HCT116 (cell line): ENCODE measurements at regions not wholly inside any gene's neighbourhood (a gene's known extent, or its start where the extent isn't known, plus 50 kb on each side); places are given as distances from the start of the nearest gene placed in this dataset.

Source experiments
- ATAC-seq: fragments of 200-7000 bp; cut with Tn5 transposase; 2 replicates; pipeline ENCODE4 v1.9.1; 2020; ENCODE audit warnings: mild to moderate bottlenecking, moderate library complexity
- BruUV-seq: library from RNA; stranded (reverse); fragments of 400-500 nt; replicated peaks from 2 replicates; lab custom pipeline; 2021; lab: Mats Ljungman, UMichigan
- CTCF ChIA-PET: fragments of 300-600 bp; sonication (Branson Sonifier 250); formaldehyde crosslinking; loops from one replicate; lab custom pipeline; 2021; ENCODE audit warnings: antibody characterized with exemption; lab: Charles Lee
- POLR2A ChIA-PET: fragments of 300-600, 350-600 bp; sonication (Branson Sonifier 250); formaldehyde crosslinking; loops from one replicate; lab custom pipeline; 2021; ENCODE audit warnings: antibody characterized with exemption; lab: Charles Lee
- RAD21 ChIA-PET, 2 experiments: fragments of 300-600 bp; sonication (Branson Sonifier 250); formaldehyde crosslinking; loops; one replicate each; lab custom pipeline; 2023; ENCODE audit warnings: low total read pairs in 2 of 2; ENCODE audit not compliant: uncharacterized antibody in 2 of 2, unreplicated experiment in 2 of 2, low non-redundant PET in 1 of 2; lab: Charles Lee
- DNase-seq: peaks from one replicate; pipeline ENCODE4 v3.0.0-alpha.2; 2010; ENCODE audit warnings: low read depth, low spot score
- H2AFZ ChIP-seq: fragments of 200-600 bp; shearing (Covaris generic), sonication (generic); 2 replicates; pipeline ENCODE4 v1.6.1; 2017; ENCODE audit warnings: low read depth, mixed run types, mixed read lengths, antibody characterized with exemption, low read length; ENCODE audit not compliant: poor library complexity, severe bottlenecking
- H3K27ac ChIP-seq: 2 replicates; pipeline ENCODE4 v1.5.1; 2012; ENCODE audit warnings: low read depth, low read length
- H3K27me3 ChIP-seq: fragments of 200-600 bp; sonication (generic); 2 replicates; pipeline ENCODE4 v1.6.1; 2016; ENCODE audit warnings: mixed run types, low read length, mixed read lengths; ENCODE audit not compliant: insufficient read depth
- H3K36me3 ChIP-seq, 2 experiments: fragments of 200-500 bp in 1 of 2; fragments of 200-600 bp in 1 of 2; sonication (Bioruptor generic) in 1 of 2; sonication (generic) in 1 of 2; 2 replicates each; pipeline versions ENCODE4 v1.5.1 to v1.6.1; 2014 to 2016; ENCODE audit warnings: low read length in 2 of 2, inconsistent platforms in 1 of 2, mixed read lengths in 1 of 2, mixed run types in 1 of 2; ENCODE audit not compliant: insufficient read depth in 2 of 2, control insufficient read depth in 1 of 2
- H3K4me1 ChIP-seq, 2 experiments: fragments of 200-600 bp in 1 of 2; sonication (generic) in 1 of 2; 2 replicates each; pipeline versions ENCODE4 v1.5.1 to v1.6.1; 2012 to 2017; ENCODE audit warnings: low read length in 2 of 2, inconsistent platforms in 1 of 2, mild to moderate bottlenecking in 1 of 2, mixed read lengths in 1 of 2, mixed run types in 1 of 2, moderate library complexity in 1 of 2; ENCODE audit not compliant: insufficient read depth in 2 of 2, control insufficient read depth in 1 of 2
- H3K4me2 ChIP-seq: fragments of 200-600 bp; sonication (generic); 2 replicates; pipeline ENCODE4 v1.6.1; 2017; ENCODE audit warnings: mixed run types, low read length, mixed read lengths
- H3K4me3 ChIP-seq, 2 experiments: fragments of 200-600 bp in 1 of 2; sonication (generic) in 1 of 2; replicated peaks in 1 of 2; 2 replicates each; pipeline ENCODE4 v1.5.1; 2011 to 2016; ENCODE audit warnings: low read length in 2 of 2, control low read depth in 1 of 2, low read depth in 1 of 2, mild to moderate bottlenecking in 1 of 2, mixed read lengths in 1 of 2, mixed run types in 1 of 2
- H3K79me2 ChIP-seq: fragments of 200-600 bp; sonication (generic); 2 replicates; pipeline ENCODE4 v1.6.1; 2017; ENCODE audit warnings: mild to moderate bottlenecking, mixed run types, low read length, moderate library complexity, mixed read lengths; ENCODE audit not compliant: insufficient read depth
- H3K9ac ChIP-seq: fragments of 200-600 bp; sonication (generic); 2 replicates; pipeline ENCODE4 v1.6.1; 2016; ENCODE audit warnings: low read length, mixed read lengths
- H3K9me2 ChIP-seq: fragments of 200-600 bp; sonication (generic), shearing (Covaris generic); 2 replicates; pipeline ENCODE4 v1.6.1; 2017; ENCODE audit warnings: mixed run types, mild to moderate bottlenecking, moderate library complexity; ENCODE audit not compliant: insufficient read depth
- H3K9me3 ChIP-seq, 2 experiments: fragments of 200-500 bp in 1 of 2; fragments of 200-600 bp in 1 of 2; sonication (Bioruptor generic) in 1 of 2; sonication (generic) in 1 of 2; 2 replicates each; pipeline ENCODE4 v1.6.1; 2014 to 2017; ENCODE audit warnings: low read length in 2 of 2, mixed read lengths in 2 of 2, inconsistent platforms in 1 of 2, low read depth in 1 of 2, mild to moderate bottlenecking in 1 of 2, mixed run types in 1 of 2, moderate library complexity in 1 of 2; ENCODE audit not compliant: control insufficient read depth in 1 of 2, insufficient read depth in 1 of 2
- H4K20me1 ChIP-seq: fragments of 200-600 bp; sonication (generic), shearing (Covaris generic); 2 replicates; pipeline ENCODE4 v1.6.1; 2017; ENCODE audit warnings: mixed run types, mild to moderate bottlenecking, moderate library complexity; ENCODE audit not compliant: insufficient read depth
- EGR1 ChIP-seq: IDR thresholded peaks from 2 replicates; pipeline ENCODE4 v1.6.1; 2012; ENCODE audit warnings: low read depth
- EZH2 ChIP-seq: fragments of 200-600 bp; sonication (generic); IDR thresholded peaks from 2 replicates; pipeline ENCODE4 v1.6.1; 2017; ENCODE audit warnings: antibody characterized with exemption, mixed run types
- YY1 ChIP-seq: IDR thresholded peaks from 2 replicates; pipeline ENCODE4 v1.6.1; 2011; ENCODE audit warnings: low read length, low read depth, moderate library complexity, mild to moderate bottlenecking; ENCODE audit not compliant: insufficient replicate concordance; ENCODE audit errors: extremely low read depth
- ZFX ChIP-seq: fragments of 450-650 bp; IDR thresholded peaks from 2 replicates; pipeline ENCODE4 v1.6.1; 2017
- intact Hi-C: fragments of 100-400 bp; cut with micrococcal nuclease; formaldehyde crosslinking; loops from 2 replicates; pipeline ENCODE4 v1.10.0; 2022
- TF ChIP-seq, protein P1 (sequence below): IDR thresholded peaks from 2 replicates; pipeline ENCODE4 v1.6.1; 2012; ENCODE audit warnings: low read depth

DNA sequence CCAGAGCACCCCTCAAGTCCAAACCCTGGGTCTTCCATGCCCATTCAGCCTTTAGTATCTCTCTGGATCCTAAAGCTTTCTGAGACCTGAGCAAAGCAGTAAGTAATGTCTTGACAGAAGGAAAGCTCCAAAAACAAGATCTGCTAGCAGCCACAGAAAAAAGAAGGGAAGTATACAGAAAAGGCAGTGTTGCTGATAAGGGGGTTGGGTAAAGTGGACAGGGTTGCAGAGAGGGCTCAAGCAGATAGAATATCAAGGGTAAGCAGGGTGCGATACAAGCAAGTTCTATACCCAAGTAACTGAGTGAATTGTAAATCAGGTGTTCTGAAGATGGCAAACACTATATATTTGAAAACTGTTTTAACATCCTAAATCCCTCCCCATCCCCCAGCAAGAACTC lies 113.4 kb upstream of the CARMIL1 start:
- Histone ChIP-seq H4K20me1 (no peaks in the 10 kb centered on the region), H3K9me3 (no peaks in the 10 kb centered on the region), H3K4me3 (no peak overlapping the region), H3K9me2 (no peaks in the 10 kb centered on the region)
- no peak for TF ChIP-seq EGR1
- TF ChIP-seq EZH2: no peak
- TF ChIP-seq YY1: no peak
- TF ChIP-seq, protein P1, sequence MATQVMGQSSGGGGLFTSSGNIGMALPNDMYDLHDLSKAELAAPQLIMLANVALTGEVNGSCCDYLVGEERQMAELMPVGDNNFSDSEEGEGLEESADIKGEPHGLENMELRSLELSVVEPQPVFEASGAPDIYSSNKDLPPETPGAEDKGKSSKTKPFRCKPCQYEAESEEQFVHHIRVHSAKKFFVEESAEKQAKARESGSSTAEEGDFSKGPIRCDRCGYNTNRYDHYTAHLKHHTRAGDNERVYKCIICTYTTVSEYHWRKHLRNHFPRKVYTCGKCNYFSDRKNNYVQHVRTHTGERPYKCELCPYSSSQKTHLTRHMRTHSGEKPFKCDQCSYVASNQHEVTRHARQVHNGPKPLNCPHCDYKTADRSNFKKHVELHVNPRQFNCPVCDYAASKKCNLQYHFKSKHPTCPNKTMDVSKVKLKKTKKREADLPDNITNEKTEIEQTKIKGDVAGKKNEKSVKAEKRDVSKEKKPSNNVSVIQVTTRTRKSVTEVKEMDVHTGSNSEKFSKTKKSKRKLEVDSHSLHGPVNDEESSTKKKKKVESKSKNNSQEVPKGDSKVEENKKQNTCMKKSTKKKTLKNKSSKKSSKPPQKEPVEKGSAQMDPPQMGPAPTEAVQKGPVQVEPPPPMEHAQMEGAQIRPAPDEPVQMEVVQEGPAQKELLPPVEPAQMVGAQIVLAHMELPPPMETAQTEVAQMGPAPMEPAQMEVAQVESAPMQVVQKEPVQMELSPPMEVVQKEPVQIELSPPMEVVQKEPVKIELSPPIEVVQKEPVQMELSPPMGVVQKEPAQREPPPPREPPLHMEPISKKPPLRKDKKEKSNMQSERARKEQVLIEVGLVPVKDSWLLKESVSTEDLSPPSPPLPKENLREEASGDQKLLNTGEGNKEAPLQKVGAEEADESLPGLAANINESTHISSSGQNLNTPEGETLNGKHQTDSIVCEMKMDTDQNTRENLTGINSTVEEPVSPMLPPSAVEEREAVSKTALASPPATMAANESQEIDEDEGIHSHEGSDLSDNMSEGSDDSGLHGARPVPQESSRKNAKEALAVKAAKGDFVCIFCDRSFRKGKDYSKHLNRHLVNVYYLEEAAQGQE: no peak
- TF ChIP-seq ZFX: no peak
- TF ChIP-seq, all 23 proteins: peak for 0
- no peaks in the 10 kb centered on the region for H3K4me1 ChIP-seq
- RAD21 ChIA-PET: no interaction called here
- H3K27me3 ChIP-seq: no peaks in the 10 kb centered on the region
- POLR2A ChIA-PET: no interaction called here
- no peak overlapping the region for H3K27ac ChIP-seq
- BruUV-seq: no TSS peak
- intact Hi-C loops: no loop called here
- no peak for DNase-seq
- H2AFZ ChIP-seq: no peak overlapping the region
- H3K9ac ChIP-seq: no peak overlapping the region
- no peak for ATAC-seq
- CTCF ChIA-PET: no interaction called here
- no peaks in the 10 kb centered on the region for H3K36me3 ChIP-seq
- H3K79me2 ChIP-seq: no peaks in the 10 kb centered on the region
- H3K4me2 ChIP-seq: no peak overlapping the region
